IMR-90 (cell line): ENCODE measurements at regions not wholly inside any gene's neighbourhood (a gene's known extent, or its start where the extent isn't known, plus 50 kb on each side); places are given as distances from the start of the nearest gene placed in this dataset.

Experiments used
- RAD21 ChIP-seq: IDR thresholded peaks from 2 replicates; pipeline ENCODE4 v1.6.1; 2012; ENCODE audit warnings: low read length, improper control_type of control experiment
- TF ChIP-seq, protein P1 (sequence below): conservative IDR thresholded peaks from 2 replicates; pipeline ENCODE4 v1.5.1; 2012; ENCODE audit warnings: mild to moderate bottlenecking, low read depth, low read length, improper control_type of control experiment

DNA sequence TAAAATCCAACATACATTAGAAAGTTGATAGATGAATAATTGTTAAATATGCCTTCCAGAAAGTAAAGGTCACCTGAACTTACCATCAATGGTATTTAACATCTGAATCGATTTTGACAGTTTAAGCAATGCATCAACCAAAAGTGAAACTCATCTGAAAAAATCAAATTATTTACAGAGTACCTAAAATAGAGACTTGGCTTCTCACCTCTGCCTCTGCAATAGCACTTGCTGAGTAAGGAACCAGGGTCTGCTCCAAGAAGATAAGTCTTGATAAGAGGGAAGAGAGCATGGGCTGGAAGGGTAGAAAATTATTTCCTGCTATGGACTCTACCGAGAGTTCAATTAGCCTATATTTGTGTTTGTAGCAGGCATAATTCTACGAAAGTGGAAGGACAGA, 868.3 kb downstream of the STIM2 start:
- no peak for TF ChIP-seq RAD21
- TF ChIP-seq, protein P1, sequence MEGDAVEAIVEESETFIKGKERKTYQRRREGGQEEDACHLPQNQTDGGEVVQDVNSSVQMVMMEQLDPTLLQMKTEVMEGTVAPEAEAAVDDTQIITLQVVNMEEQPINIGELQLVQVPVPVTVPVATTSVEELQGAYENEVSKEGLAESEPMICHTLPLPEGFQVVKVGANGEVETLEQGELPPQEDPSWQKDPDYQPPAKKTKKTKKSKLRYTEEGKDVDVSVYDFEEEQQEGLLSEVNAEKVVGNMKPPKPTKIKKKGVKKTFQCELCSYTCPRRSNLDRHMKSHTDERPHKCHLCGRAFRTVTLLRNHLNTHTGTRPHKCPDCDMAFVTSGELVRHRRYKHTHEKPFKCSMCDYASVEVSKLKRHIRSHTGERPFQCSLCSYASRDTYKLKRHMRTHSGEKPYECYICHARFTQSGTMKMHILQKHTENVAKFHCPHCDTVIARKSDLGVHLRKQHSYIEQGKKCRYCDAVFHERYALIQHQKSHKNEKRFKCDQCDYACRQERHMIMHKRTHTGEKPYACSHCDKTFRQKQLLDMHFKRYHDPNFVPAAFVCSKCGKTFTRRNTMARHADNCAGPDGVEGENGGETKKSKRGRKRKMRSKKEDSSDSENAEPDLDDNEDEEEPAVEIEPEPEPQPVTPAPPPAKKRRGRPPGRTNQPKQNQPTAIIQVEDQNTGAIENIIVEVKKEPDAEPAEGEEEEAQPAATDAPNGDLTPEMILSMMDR: no peak
